Endothelial cell of umbilical vein (primary cell): ENCODE measurements at regions not wholly inside any gene's neighbourhood (a gene's known extent, or its start where the extent isn't known, plus 50 kb on each side); places are given as distances from the start of the nearest gene placed in this dataset.

Experiments used
- BruUV-seq: library from RNA; stranded (reverse); fragments of 400-500 nt; replicated peaks from 2 replicates; lab custom pipeline; 2021; lab: Mats Ljungman, UMichigan
- CTCF ChIA-PET: fragments of 300-600, 350-600 bp; sonication (Branson Sonifier 250); formaldehyde crosslinking; loops from one replicate; lab custom pipeline; 2021; ENCODE audit warnings: antibody characterized with exemption, inconsistent platforms; lab: Charles Lee
- POLR2A ChIA-PET: fragments of 300-600, 350-600 bp; sonication (Branson Sonifier 250); formaldehyde crosslinking; loops from one replicate; lab custom pipeline; 2021; ENCODE audit warnings: antibody characterized with exemption, inconsistent platforms; lab: Charles Lee
- DNase-seq: peaks from one replicate; pipeline ENCODE4 v3.0.0-alpha.2; 2011; ENCODE audit warnings: low read depth, low spot score
- FAIRE-seq: peaks from 2 replicates; lab custom pipeline; 2011; peaks lifted over from hg19 to GRCh38; lab: Jason Lieb, UNC
- H2AFZ ChIP-seq: 2 replicates; pipeline ENCODE4 v1.6.0; 2012; ENCODE audit warnings: low read depth, low read length, control low read depth, inconsistent platforms
- H3K27ac ChIP-seq: 2 replicates; pipeline ENCODE4 v1.5.1; 2011; ENCODE audit warnings: low read depth, mild to moderate bottlenecking, control low read depth, low read length, moderate library complexity; ENCODE audit not compliant: insufficient read depth
- H3K27me3 ChIP-seq, 2 experiments: 2 replicates each; pipeline versions ENCODE4 v1.6.0 to v1.6.1; 2011; ENCODE audit warnings: low read length in 2 of 2, mixed read lengths in 1 of 2; ENCODE audit not compliant: control insufficient read depth in 2 of 2, insufficient read depth in 2 of 2
- H3K36me3 ChIP-seq, 2 experiments: 2 replicates in 1 of 2; 3 replicates in 1 of 2; pipeline ENCODE4 v1.5.1; 2011; ENCODE audit warnings: low read length in 2 of 2, mild to moderate bottlenecking in 1 of 2, moderate library complexity in 1 of 2; ENCODE audit not compliant: control insufficient read depth in 2 of 2, insufficient read depth in 2 of 2; ENCODE audit errors: extremely low read depth in 1 of 2
- H3K4me1 ChIP-seq: 3 replicates; pipeline ENCODE4 v1.5.1; 2011; ENCODE audit warnings: mild to moderate bottlenecking, low read length; ENCODE audit not compliant: control insufficient read depth, insufficient read depth; ENCODE audit errors: extremely low read depth
- H3K4me2 ChIP-seq: 2 replicates; pipeline ENCODE4 v1.6.1; 2011; ENCODE audit warnings: low read length, control low read depth, mixed read lengths; ENCODE audit not compliant: insufficient read depth
- H3K4me3 ChIP-seq, 3 experiments: fragments of 200-600 bp in 1 of 3; sonication (generic), shearing (Covaris generic) in 1 of 3; replicated peaks in 1 of 3; 2 replicates each; pipeline ENCODE4 v1.5.1; 2011 to 2016; ENCODE audit warnings: control low read depth in 3 of 3, low read length in 3 of 3, mild to moderate bottlenecking in 2 of 3, inconsistent platforms in 1 of 3, low read depth in 1 of 3, moderate library complexity in 1 of 3; ENCODE audit not compliant: insufficient read depth in 1 of 3
- H3K79me2 ChIP-seq: 2 replicates; pipeline ENCODE4 v1.6.0; 2012; ENCODE audit warnings: low read length, inconsistent platforms; ENCODE audit not compliant: control insufficient read depth, insufficient read depth
- H3K9ac ChIP-seq: replicated peaks from 2 replicates; pipeline ENCODE3; 2011; ENCODE audit warnings: low read length, control low read depth; ENCODE audit not compliant: insufficient read depth; ENCODE audit errors: extremely low read depth
- H3K9me1 ChIP-seq: replicated peaks from 3 replicates; pipeline ENCODE4 v1.6.0; 2011; ENCODE audit warnings: mild to moderate bottlenecking, low read length; ENCODE audit not compliant: control insufficient read depth, insufficient read depth; ENCODE audit errors: extremely low read depth
- H3K9me3 ChIP-seq: replicated peaks from 2 replicates; pipeline ENCODE4 v1.5.1; 2012; ENCODE audit warnings: low read length, inconsistent platforms; ENCODE audit not compliant: control insufficient read depth, insufficient read depth
- H4K20me1 ChIP-seq: replicated peaks from 2 replicates; pipeline ENCODE3; 2011; ENCODE audit warnings: mild to moderate bottlenecking, low read length; ENCODE audit not compliant: control insufficient read depth, insufficient read depth; ENCODE audit errors: extremely low read depth
- dilution Hi-C: fragments of 300-500 bp; cut with MboI; formaldehyde crosslinking; loops from one replicate; pipeline ENCODE4 v1.15.0; 2019; ENCODE audit warnings: low sequenced_read_pairs; ENCODE audit not compliant: extremely low pct_ligation_motif_present
- intact Hi-C: fragments of 100-400 bp; cut with micrococcal nuclease; formaldehyde crosslinking; loops from one replicate; pipeline ENCODE4 v1.10.0; 2022
- TF ChIP-seq, protein P1 (sequence below), 2 donors: IDR thresholded peaks; 1 replicate in 1 of 2; 2 replicates in 1 of 2; pipeline ENCODE4 v1.5.1; 2011; ENCODE audit warnings: low read length in 2 of 2, mild to moderate bottlenecking in 2 of 2, moderate library complexity in 2 of 2, control low read depth in 1 of 2, inconsistent platforms in 1 of 2, low read depth in 1 of 2; ENCODE audit not compliant: insufficient read depth in 1 of 2; ENCODE audit errors: extremely low read depth in 1 of 2
- TF ChIP-seq, protein P2 (sequence below): IDR thresholded peaks from 2 replicates; pipeline ENCODE4 v1.6.1; 2011; ENCODE audit not compliant: insufficient read depth, insufficient read length

DNA sequence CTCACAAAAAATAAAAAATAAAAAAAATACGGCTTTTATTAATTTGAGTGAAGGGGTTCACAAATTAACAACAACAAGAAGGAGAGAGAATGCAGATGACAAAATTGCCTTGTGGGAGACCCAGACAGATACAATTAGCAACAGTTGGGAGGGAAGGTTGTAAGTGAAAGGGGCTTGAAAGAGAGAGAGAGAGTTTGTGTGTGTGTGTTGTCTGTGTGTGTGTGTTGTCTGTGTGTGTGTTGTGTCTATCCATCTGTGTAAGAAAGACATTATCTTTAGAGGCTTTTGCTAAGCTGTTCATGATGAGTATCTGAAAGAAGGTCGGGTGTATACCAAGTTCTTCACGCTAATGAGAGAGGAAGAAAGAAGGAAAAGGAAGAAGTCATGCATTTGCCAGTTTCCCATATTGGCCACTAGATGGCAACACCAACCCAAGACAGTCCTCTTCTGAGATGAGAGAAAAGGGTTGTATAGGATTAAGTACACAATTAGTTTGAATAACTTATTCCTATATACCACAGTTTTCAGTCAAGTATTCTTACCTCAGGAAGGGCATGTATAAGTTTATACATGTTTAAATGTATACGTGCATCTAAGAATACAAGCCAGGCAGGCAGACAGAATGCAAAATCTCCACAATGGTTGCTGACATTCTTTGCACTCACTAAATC is 63.7 kb upstream of the CD2AP start:
- no TSS peak for BruUV-seq
- POLR2A ChIA-PET, result no interaction called here

More for the DNA sequence above, 63.7 kb upstream of the CD2AP start:
- peak; percentile 84 for DNase-seq
- Histone ChIP-seq H2AFZ (peak overlapping the region; percentile 68), H3K4me3 (peak overlapping the region in 2 of 3 experiments; percentile 22 to 73), H3K4me1 (peaks cover 4% of the 10 kb centered on the region), H3K9me3 (no peaks in the 10 kb centered on the region), H3K27ac (peak overlapping the region; percentile 40), H3K36me3 (no peaks in the 10 kb centered on the region), H3K79me2 (no peaks in the 10 kb centered on the region), H3K9ac (peak overlapping the region; percentile 76), H3K27me3 (no peaks in the 10 kb centered on the region), H3K4me2 (peak overlapping the region; percentile 77), H4K20me1 (no peaks in the 10 kb centered on the region), H3K9me1 (no peaks in the 10 kb centered on the region)
- TF ChIP-seq, protein P1, sequence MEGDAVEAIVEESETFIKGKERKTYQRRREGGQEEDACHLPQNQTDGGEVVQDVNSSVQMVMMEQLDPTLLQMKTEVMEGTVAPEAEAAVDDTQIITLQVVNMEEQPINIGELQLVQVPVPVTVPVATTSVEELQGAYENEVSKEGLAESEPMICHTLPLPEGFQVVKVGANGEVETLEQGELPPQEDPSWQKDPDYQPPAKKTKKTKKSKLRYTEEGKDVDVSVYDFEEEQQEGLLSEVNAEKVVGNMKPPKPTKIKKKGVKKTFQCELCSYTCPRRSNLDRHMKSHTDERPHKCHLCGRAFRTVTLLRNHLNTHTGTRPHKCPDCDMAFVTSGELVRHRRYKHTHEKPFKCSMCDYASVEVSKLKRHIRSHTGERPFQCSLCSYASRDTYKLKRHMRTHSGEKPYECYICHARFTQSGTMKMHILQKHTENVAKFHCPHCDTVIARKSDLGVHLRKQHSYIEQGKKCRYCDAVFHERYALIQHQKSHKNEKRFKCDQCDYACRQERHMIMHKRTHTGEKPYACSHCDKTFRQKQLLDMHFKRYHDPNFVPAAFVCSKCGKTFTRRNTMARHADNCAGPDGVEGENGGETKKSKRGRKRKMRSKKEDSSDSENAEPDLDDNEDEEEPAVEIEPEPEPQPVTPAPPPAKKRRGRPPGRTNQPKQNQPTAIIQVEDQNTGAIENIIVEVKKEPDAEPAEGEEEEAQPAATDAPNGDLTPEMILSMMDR (IDR thresholded peaks at IDR 0.05; ENCODE audit: extremely low read depth in 1 of 2, insufficient read depth in 1 of 2, low read depth in 1 of 2, low read length in 2 of 2), result peak; percentile 66 to 74
- TF ChIP-seq, protein P2, sequence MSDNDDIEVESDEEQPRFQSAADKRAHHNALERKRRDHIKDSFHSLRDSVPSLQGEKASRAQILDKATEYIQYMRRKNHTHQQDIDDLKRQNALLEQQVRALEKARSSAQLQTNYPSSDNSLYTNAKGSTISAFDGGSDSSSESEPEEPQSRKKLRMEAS, result no peak
- FAIRE-seq, result peak; percentile 67
- CTCF ChIA-PET, result interaction anchor here (0.6 to 4.1 kb wide), 19 partner anchors 60 to 1352 kb away, joined by 3 to 46 read pairs (median 5); partner anchors contain the start of genes CD2AP and OPN5
- dilution Hi-C loops (no loop called here), intact Hi-C loops (loop anchor here (1.0 to 10.0 kb wide), 7 partner anchors 64 to 1353 kb away; no protein-coding TSS in a partner anchor)
